Activated effector memory CD4-positive, alpha-beta T cell treated with anti-CD3 and anti-CD28 coated beads, Interleukin-2, amount 50 U/mL, for 16 hours (primary cell): ENCODE measurements at regions not wholly inside any gene's neighbourhood (a gene's known extent, or its start where the extent isn't known, plus 50 kb on each side); places are given as distances from the start of the nearest gene placed in this dataset.

Experiments used
- DNase-seq: peaks from one replicate; pipeline ENCODE4 v3.0.0-alpha.2; 2020

GRCh38 chr5:156095709-156096241 lies 231.2 kb upstream of the SGCD start:
- no peak for DNase-seq

- DNase-seq, result no peak
These were observed 230.7 kb upstream of the SGCD start for GRCh38 chr5:156096259-156096658.

DNA sequence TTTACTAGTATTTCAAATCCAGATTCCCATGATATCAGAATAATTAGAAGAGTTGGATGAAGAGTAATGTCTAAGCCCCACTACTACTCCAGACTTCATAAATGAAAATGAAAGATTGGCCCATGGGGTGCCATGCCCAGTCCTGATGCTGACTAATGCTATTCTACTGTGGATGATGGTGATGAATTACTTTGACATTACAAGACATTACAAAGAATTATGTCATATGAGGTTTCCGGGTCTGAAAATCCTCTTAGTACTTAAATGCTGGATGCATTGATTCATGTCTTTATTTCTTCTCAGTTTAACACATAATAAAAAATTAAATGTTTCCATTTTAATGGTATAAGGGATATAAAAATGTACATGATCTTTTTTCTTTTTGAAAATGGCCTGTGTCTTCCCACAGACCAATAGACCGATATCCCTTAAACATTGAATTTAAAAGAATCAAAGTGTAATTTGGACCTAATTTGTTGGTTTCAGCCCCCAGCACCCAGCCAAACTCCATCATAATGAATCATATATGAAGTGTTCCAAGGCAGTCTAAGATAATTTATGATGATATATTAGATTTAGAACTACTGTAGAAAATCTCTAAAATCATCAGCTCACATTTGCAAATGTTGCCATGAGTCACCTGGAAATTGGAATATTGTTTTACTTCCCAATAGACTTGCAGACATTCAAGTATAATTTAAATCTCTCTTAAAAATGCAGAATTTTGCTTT lies 223.6 kb upstream of the SGCD start:
- no peak for DNase-seq

DNA sequence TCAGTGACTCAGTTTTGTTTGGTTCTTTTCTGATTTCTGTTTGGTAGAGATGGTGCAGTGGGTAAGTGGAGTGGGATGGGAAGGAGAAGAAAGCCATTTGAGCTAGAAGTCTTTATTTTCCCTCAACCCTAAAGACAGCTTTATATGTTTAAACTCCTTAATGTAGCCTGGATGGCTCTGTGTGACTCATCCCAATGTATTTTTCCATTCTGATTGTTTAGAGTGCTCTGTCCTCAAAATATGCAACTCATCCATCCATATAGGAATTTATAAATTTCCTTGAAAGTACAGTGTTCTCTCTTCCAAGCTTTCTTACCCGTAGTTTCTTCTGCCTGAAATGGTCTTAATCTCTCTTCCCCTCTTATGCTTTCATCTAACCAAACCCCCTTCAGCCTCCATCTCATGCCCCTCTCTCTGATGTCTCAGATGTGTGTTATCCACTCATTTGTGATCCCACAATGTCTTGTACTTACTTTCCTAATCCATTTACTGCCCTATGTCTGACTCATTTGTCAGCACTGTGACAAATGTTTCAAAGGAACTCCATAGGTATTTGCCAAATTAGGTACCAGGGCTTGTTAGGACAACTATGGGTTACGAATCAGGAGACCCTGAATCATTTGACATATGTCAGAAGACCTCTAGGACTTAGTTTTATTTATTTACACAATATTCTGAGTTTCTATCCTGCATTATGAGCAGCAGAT lies 217.5 kb upstream of the SGCD start:
- DNase-seq, result no peak

GRCh38 chr5:156119692-156120091 lies 207.3 kb upstream of the SGCD start:
- no peak for DNase-seq

- no peak for DNase-seq
These were observed 206.2 kb upstream of the SGCD start for GRCh38 chr5:156120777-156121176.

GRCh38 chr5:156121234-156121633 lies 205.7 kb upstream of the SGCD start:
- DNase-seq, result no peak

DNA sequence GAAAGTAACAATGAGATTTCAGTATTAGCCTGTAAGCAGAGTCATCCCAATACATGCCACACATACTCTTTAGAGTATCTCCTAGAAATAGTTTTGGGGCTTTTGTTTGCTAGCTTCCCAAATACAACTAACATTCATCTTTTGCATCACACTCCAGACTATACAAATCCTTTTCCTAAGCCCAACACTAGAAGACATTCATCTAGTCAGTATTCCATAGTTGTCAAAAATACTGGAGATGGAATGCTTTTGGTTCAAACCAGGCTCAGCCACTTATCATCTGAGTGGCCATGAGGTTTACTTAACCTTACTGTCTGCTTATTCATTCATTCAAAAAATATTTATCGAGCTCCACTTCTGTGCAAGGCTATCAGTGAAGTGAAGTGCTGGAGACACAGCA lies 205.1 kb upstream of the SGCD start:
- no peak for DNase-seq

GRCh38 chr5:156124708-156125107 lies 202.3 kb upstream of the SGCD start:
- no peak for DNase-seq

GRCh38 chr5:156125118-156125517 lies 201.8 kb upstream of the SGCD start:
- DNase-seq, result no peak

- no peak for DNase-seq
These were observed 200.2 kb upstream of the SGCD start for GRCh38 chr5:156126716-156127115.

DNA sequence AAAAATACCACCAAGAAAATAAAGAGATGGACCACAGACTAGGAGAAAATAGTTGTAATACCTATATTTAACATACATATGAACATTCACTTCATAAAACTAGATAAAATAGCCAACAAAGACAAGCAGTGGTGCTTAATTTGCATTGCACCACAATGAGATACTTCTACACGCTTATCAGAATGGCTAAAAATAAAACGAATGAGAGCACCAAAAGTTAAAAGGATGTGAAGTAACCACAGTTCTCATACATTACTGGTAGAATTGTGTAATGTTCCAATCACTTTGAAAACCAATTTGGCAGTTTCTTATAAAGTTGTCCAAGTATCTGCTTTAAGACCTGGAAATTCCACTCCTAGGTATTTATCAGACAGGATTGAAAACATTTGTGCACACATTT lies 198.9 kb upstream of the SGCD start:
- no peak for DNase-seq

DNA sequence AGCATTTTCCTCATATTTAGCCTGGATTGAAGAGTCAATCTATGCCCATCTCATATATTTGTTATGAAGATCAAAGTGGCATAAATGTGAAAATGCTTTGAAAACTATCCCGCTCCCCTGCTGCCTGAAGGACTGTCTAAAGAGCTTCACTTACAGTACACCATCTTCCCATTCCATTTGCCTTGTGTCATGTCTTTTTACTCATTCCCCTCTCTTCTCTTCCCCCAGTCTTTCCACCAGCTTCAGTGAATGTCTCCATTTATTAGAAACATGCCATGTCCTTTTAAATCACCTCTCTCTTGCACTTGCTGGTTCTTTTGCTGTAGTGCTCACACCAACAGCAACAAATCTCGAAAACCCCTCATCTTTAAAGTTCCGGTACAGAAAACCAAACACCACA lies 192.7 kb upstream of the SGCD start:
- no peak for DNase-seq

GRCh38 chr5:156135531-156135930 lies 191.4 kb upstream of the SGCD start:
- DNase-seq, result no peak

DNA sequence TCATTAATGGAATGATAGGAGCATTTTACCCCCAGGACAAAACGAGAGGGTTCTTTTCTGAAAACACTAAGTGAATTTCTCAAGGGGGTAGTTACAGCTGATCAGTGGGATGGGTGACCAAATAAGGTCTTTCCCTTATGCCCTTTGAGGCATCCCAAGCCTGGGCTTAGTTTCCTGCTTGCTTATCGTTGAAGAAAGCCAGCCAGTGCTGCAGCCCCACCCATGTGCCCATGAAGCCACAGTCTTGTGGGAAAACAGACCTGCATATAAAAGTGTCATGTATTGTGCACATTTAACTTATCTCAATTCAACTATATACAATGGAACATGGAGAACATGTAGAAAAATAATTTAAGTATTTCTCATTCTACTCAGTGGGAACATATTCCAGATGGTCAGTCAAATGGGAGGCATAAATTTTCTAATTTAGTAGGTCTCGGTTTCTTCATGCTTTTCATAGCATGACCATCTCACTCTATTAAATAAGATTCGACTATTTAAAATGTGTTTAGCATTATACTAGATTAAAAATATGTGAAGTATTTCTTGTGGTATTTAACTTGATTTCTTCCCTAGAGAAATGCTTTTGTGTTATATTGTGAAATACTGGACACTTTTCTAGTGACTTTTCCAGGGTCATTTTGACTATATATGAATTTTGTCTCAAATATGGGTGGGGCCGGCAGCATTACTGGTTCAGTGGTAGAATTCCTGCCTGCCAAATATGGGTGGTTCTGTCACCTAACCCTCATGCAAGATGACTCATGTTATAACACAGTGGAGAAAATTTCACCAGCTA lies 189.7 kb upstream of the SGCD start:
- no peak for DNase-seq

DNA sequence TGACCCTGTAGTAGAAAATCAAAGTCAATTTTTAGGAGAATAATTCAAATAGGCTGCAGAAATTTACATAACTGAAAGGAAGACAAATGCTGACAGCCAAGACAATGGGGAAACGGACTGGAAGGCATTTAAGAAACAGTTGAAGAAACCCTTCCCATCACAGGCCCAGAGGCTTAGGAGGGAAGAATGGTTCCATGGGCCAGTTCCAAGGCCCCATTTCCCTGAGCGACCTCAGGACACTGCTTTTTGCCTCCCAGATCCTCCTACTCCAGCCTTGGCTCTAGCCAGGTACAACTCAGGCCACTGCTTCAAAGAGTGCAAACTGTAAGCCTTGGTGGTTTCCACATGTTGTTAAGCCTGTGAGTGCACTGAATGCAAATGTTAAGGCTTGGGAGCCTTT lies 184.1 kb upstream of the SGCD start:
- DNase-seq, result no peak

- DNase-seq, result no peak
These were observed 179.6 kb upstream of the SGCD start for GRCh38 chr5:156147261-156147943.

DNA sequence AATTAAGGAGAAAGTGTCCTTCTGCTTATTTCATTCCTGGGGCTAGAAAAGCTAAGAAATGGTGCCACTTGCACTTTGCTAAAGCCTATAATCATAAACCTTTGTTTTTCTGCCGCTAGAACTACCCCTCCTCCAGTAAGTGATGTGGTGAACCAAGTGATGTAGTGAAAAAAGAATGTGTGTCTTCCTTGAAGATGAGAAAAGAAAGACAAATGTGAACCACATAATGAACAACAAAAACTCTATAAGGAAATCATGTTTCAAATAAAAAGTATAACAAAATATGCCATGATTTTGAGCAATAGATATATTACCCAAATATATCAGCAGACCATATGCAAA lies 179.0 kb upstream of the SGCD start:
- no peak for DNase-seq

DNA sequence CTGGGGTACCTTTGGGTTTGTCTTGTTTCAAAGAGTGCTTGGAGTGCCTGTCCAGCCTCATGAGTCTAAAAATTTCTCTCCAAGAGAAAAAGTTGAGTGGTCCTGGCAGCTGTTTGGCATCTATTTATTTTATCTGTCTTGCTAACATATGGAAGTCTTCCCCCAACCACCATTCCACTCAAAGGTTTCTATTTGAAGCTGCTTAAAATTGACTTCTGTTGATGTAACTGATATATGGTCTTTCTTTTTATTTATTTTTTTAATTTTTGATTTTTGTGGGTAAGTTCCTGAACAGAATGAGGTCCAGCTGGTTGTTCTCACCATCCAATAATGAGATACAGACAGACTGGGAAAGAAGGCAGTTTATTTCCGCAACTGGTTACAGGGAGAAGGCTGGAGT lies 178.7 kb upstream of the SGCD start:
- no peak for DNase-seq

GRCh38 chr5:156149213-156149612 lies 177.8 kb upstream of the SGCD start:
- DNase-seq, result no peak

GRCh38 chr5:156153602-156154001 lies 173.4 kb upstream of the SGCD start:
- DNase-seq, result no peak

DNA sequence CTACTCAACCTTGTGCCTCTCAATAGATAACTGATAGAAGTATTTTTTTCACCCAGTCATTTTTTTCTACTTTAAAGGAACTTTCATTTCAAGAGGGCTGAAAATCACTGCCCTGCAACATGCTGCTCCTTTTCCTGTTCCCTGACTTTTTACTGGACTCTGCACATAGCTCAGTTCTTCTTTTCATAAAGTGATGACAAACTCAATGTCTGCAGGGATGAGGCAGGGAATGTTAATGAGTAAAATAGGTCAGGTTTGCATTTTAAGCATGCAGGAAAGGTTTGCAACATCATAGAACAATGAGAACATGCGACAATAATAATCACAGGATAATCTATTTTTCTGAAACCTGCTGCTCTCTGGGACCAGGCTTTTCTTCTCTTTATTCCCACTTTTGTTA lies 172.2 kb upstream of the SGCD start:
- DNase-seq, result no peak

- no peak for DNase-seq
These were observed 171.4 kb upstream of the SGCD start for GRCh38 chr5:156155598-156155997.
